CD8-positive, alpha-beta memory T cell (primary cell): ENCODE measurements at regions not wholly inside any gene's neighbourhood (a gene's known extent, or its start where the extent isn't known, plus 50 kb on each side); places are given as distances from the start of the nearest gene placed in this dataset.

Source experiments
- CTCF ChIA-PET: fragments of 350-600 bp; sonication (Branson Sonifier 250); formaldehyde crosslinking; loops from one replicate; lab custom pipeline; 2021; ENCODE audit warnings: antibody characterized with exemption; lab: Charles Lee
- POLR2A ChIA-PET: fragments of 350-600 bp; sonication (Branson Sonifier 250); formaldehyde crosslinking; loops from one replicate; lab custom pipeline; 2021; ENCODE audit warnings: antibody characterized with exemption; lab: Charles Lee
- DNase-seq, 5 donors: peaks; one replicate each; pipeline versions ENCODE4 v3.0.0 to v3.0.0-alpha.2; 2020 to 2022; ENCODE audit warnings: mixed read lengths in 1 of 5
- H3K27ac ChIP-seq: one replicate; pipeline ENCODE4 v1.7.0; 2013; ENCODE audit warnings: low read depth, mild to moderate bottlenecking, low read length, moderate library complexity
- H3K27me3 ChIP-seq: 2 replicates; pipeline ENCODE4 v1.7.0; 2013; ENCODE audit warnings: low read length, mild to moderate bottlenecking; ENCODE audit not compliant: insufficient read depth, poor library complexity, severe bottlenecking
- H3K36me3 ChIP-seq: 2 replicates; pipeline ENCODE4 v1.7.0; 2013; ENCODE audit warnings: mild to moderate bottlenecking, low read length, moderate library complexity; ENCODE audit not compliant: insufficient read depth
- H3K4me1 ChIP-seq: 2 replicates; pipeline ENCODE4 v1.7.0; 2013; ENCODE audit warnings: mild to moderate bottlenecking, low read length, moderate library complexity; ENCODE audit not compliant: insufficient read depth
- H3K4me3 ChIP-seq: 2 replicates; pipeline ENCODE4 v1.7.0; 2013; ENCODE audit warnings: mild to moderate bottlenecking, low read length
- H3K9me3 ChIP-seq: 2 replicates; pipeline ENCODE4 v1.7.0; 2013; ENCODE audit warnings: mild to moderate bottlenecking, low read length
- H3K27ac Mint-ChIP-seq, 8 donors: one replicate each; pipeline ENCODE4 v1.8.0; 2020 to 2021; ENCODE audit warnings: mixed read lengths in 8 of 8, mild to moderate bottlenecking in 6 of 8, inconsistent platforms in 3 of 8, moderate library complexity in 3 of 8
- H3K27me3 Mint-ChIP-seq, 2 donors: one replicate each; pipeline ENCODE4 v1.8.0; 2020 to 2021; ENCODE audit warnings: mixed read lengths in 2 of 2, mild to moderate bottlenecking in 1 of 2, moderate library complexity in 1 of 2
- H3K36me3 Mint-ChIP-seq, 3 donors: one replicate each; pipeline ENCODE4 v1.8.0; 2020 to 2021; ENCODE audit warnings: mixed read lengths in 3 of 3, inconsistent platforms in 1 of 3, mild to moderate bottlenecking in 1 of 3
- H3K4me1 Mint-ChIP-seq, 3 donors: one replicate each; pipeline ENCODE4 v1.8.0; 2020 to 2021; ENCODE audit warnings: mixed read lengths in 3 of 3, inconsistent platforms in 1 of 3, mild to moderate bottlenecking in 1 of 3
- H3K4me3 Mint-ChIP-seq, 7 donors: one replicate each; pipeline ENCODE4 v1.8.0; 2020 to 2021; ENCODE audit warnings: mixed read lengths in 7 of 7, mild to moderate bottlenecking in 6 of 7, moderate library complexity in 4 of 7, inconsistent platforms in 2 of 7
- H3K9me3 Mint-ChIP-seq, 5 donors: one replicate each; pipeline ENCODE4 v1.8.0; 2020 to 2022; ENCODE audit warnings: mixed read lengths in 5 of 5, mild to moderate bottlenecking in 3 of 5, moderate library complexity in 2 of 5, inconsistent platforms in 1 of 5

DNA sequence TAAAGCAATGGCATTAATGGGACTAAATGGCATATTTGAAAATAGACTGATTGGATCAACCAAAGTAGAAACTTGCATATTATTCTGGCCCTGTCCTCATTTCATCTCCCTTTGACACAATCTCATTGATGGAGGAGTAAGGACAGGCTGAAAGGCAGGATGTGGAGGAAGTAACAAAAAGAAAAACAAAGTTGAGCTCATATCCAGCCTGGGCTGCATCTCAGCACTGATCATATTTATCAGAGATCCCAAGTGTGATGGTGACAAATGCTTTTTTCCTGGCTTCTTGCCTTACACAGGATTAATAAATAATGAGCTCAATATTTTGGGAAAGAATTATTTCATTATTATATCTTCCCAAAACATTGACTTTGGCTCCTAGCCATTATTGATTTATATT is 622.7 kb downstream of the CD109 start:
- ChIA-PET POLR2A (no interaction called here), CTCF (no interaction called here)
- no peak overlapping the region for H3K27ac Mint-ChIP-seq
- H3K9me3 Mint-ChIP-seq = peaks cover 0 to 26% (median 4%) of the 10 kb centered on the region in 5 donors
- no peaks in the 10 kb centered on the region for H3K4me1 Mint-ChIP-seq
- no peaks in the 10 kb centered on the region for H3K36me3 Mint-ChIP-seq
- Histone ChIP-seq H3K27me3 (no peaks in the 10 kb centered on the region), H3K36me3 (no peaks in the 10 kb centered on the region), H3K27ac (no peak overlapping the region), H3K4me1 (no peaks in the 10 kb centered on the region), H3K9me3 (no peaks in the 10 kb centered on the region), H3K4me3 (no peak overlapping the region)
- H3K4me3 Mint-ChIP-seq = no peak overlapping the region
- DNase-seq = no peak
- no peaks in the 10 kb centered on the region for H3K27me3 Mint-ChIP-seq

GRCh38 chr6:74312081-74312480 is 616.1 kb downstream of the CD109 start:
- H3K27ac ChIP-seq = no peak overlapping the region
- H3K4me1 ChIP-seq = no peaks in the 10 kb centered on the region
- H3K4me3 ChIP-seq = no peak overlapping the region
- no peaks in the 10 kb centered on the region for H3K36me3 Mint-ChIP-seq
- H3K9me3 Mint-ChIP-seq = peaks cover 0 to 31% (median 3%) of the 10 kb centered on the region in 5 donors
- no peak overlapping the region for H3K27ac Mint-ChIP-seq
- no peak for DNase-seq
- H3K27me3 ChIP-seq = no peaks in the 10 kb centered on the region
- H3K36me3 ChIP-seq = no peaks in the 10 kb centered on the region
- CTCF ChIA-PET = no interaction called here
- H3K4me3 Mint-ChIP-seq = no peak overlapping the region
- POLR2A ChIA-PET = no interaction called here
- H3K4me1 Mint-ChIP-seq = no peaks in the 10 kb centered on the region
- H3K27me3 Mint-ChIP-seq = no peaks in the 10 kb centered on the region
- H3K9me3 ChIP-seq = no peaks in the 10 kb centered on the region

DNA sequence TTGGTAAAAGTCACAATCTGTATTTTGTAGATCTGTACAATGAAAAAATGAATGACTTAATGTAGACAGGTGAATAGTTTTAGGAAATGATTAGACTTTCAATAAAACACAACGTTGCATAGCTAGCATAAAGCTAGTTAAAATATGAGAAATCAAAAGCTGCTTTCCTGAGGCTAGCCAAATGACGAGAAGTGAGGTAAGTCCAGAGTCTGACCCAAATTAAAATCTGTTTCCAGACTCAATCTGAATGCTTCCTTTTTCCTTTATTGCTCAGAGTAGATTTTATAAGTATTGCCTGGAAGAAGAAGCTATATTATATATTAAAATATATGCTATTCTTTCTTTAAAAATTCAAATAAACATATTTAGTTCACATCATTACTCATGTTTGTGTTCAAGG is 615.4 kb downstream of the CD109 start:
- CTCF ChIA-PET = no interaction called here
- Mint-ChIP-seq H3K4me1 (no peaks in the 10 kb centered on the region), H3K27ac (no peak overlapping the region), H3K4me3 (no peak overlapping the region), H3K36me3 (no peaks in the 10 kb centered on the region), H3K9me3 (peaks cover 0 to 27% (median 0%) of the 10 kb centered on the region in 5 donors), H3K27me3 (no peaks in the 10 kb centered on the region)
- H3K36me3 ChIP-seq = no peaks in the 10 kb centered on the region
- H3K27me3 ChIP-seq = no peaks in the 10 kb centered on the region
- no peak overlapping the region for H3K4me3 ChIP-seq
- POLR2A ChIA-PET = no interaction called here
- no peak for DNase-seq
- no peaks in the 10 kb centered on the region for H3K9me3 ChIP-seq
- H3K4me1 ChIP-seq = no peaks in the 10 kb centered on the region
- no peak overlapping the region for H3K27ac ChIP-seq

GRCh38 chr6:74289884-74290283 is 593.9 kb downstream of the CD109 start:
- ChIA-PET POLR2A (no interaction called here), CTCF (no interaction called here)
- Histone ChIP-seq H3K4me1 (no peaks in the 10 kb centered on the region), H3K27ac (no peak overlapping the region), H3K27me3 (no peaks in the 10 kb centered on the region), H3K9me3 (no peaks in the 10 kb centered on the region), H3K36me3 (no peaks in the 10 kb centered on the region), H3K4me3 (no peak overlapping the region)
- Mint-ChIP-seq H3K27me3 (no peaks in the 10 kb centered on the region), H3K9me3 (peaks cover 2 to 10% (median 5%) of the 10 kb centered on the region in 5 donors), H3K27ac (no peak overlapping the region), H3K4me3 (no peak overlapping the region), H3K4me1 (no peaks in the 10 kb centered on the region), H3K36me3 (no peaks in the 10 kb centered on the region)
- DNase-seq = no peak

- DNase-seq = no peak
- H3K27ac Mint-ChIP-seq = no peak overlapping the region
- ChIA-PET POLR2A (no interaction called here), CTCF (no interaction called here)
- H3K27me3 ChIP-seq = no peaks in the 10 kb centered on the region
- H3K36me3 Mint-ChIP-seq = no peaks in the 10 kb centered on the region
- H3K9me3 ChIP-seq = no peaks in the 10 kb centered on the region
- H3K4me1 ChIP-seq = no peaks in the 10 kb centered on the region
- H3K27ac ChIP-seq = no peak overlapping the region
- no peaks in the 10 kb centered on the region for H3K4me1 Mint-ChIP-seq
- no peaks in the 10 kb centered on the region for H3K27me3 Mint-ChIP-seq
- H3K4me3 ChIP-seq = no peak overlapping the region
- peaks cover 0 to 10% (median 5%) of the 10 kb centered on the region in 5 donors for H3K9me3 Mint-ChIP-seq
- H3K36me3 ChIP-seq = no peaks in the 10 kb centered on the region
- no peak overlapping the region for H3K4me3 Mint-ChIP-seq
Observed at GRCh38 chr6:74287932-74288331, 591.9 kb downstream of the CD109 start.

DNA sequence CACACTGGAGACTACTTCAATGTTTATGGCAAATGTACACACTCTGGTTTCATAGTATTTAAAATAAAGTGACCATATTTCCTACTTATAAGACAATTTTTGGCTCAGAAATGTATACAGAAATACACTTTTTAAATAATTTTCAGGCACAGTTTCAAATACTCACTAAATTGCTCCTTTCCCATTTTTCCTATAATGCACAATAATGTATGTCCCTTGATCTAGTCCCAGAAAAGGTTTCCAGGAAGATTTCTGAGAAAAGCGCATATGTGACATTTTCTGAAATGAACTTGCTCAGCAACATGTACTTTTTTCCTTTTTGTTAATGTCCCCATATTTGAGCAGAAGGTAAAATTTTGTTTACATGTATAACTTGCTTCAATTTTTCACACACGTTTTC is 591.4 kb downstream of the CD109 start:
- H3K27ac ChIP-seq = no peak overlapping the region
- Mint-ChIP-seq H3K9me3 (peaks cover 0 to 10% (median 5%) of the 10 kb centered on the region in 5 donors), H3K4me3 (no peak overlapping the region), H3K4me1 (no peaks in the 10 kb centered on the region), H3K27ac (no peak overlapping the region), H3K36me3 (no peaks in the 10 kb centered on the region), H3K27me3 (no peaks in the 10 kb centered on the region)
- H3K27me3 ChIP-seq = no peaks in the 10 kb centered on the region
- POLR2A ChIA-PET = no interaction called here
- no peaks in the 10 kb centered on the region for H3K36me3 ChIP-seq
- CTCF ChIA-PET = no interaction called here
- DNase-seq = no peak
- no peaks in the 10 kb centered on the region for H3K9me3 ChIP-seq
- no peak overlapping the region for H3K4me3 ChIP-seq
- no peaks in the 10 kb centered on the region for H3K4me1 ChIP-seq

- H3K36me3 ChIP-seq = no peaks in the 10 kb centered on the region
- H3K27me3 ChIP-seq = no peaks in the 10 kb centered on the region
- CTCF ChIA-PET = no interaction called here
- no peaks in the 10 kb centered on the region for H3K9me3 ChIP-seq
- H3K4me3 ChIP-seq = no peak overlapping the region
- peaks cover 6 to 21% (median 9%) of the 10 kb centered on the region in 5 donors for H3K9me3 Mint-ChIP-seq
- no peaks in the 10 kb centered on the region for H3K4me1 Mint-ChIP-seq
- no peak for DNase-seq
- H3K4me1 ChIP-seq = no peaks in the 10 kb centered on the region
- no peaks in the 10 kb centered on the region for H3K36me3 Mint-ChIP-seq
- H3K4me3 Mint-ChIP-seq = no peak overlapping the region
- H3K27ac ChIP-seq = no peak overlapping the region
- POLR2A ChIA-PET = no interaction called here
- H3K27me3 Mint-ChIP-seq = no peaks in the 10 kb centered on the region
- H3K27ac Mint-ChIP-seq = no peak overlapping the region
Observed at GRCh38 chr6:74284284-74284683, 588.3 kb downstream of the CD109 start.

- Histone ChIP-seq H3K4me1 (no peaks in the 10 kb centered on the region), H3K4me3 (no peak overlapping the region), H3K36me3 (no peaks in the 10 kb centered on the region), H3K9me3 (no peaks in the 10 kb centered on the region), H3K27ac (no peak overlapping the region), H3K27me3 (no peaks in the 10 kb centered on the region)
- ChIA-PET CTCF (no interaction called here), POLR2A (no interaction called here)
- peaks cover 5 to 21% (median 6%) of the 10 kb centered on the region in 5 donors for H3K9me3 Mint-ChIP-seq
- no peaks in the 10 kb centered on the region for H3K27me3 Mint-ChIP-seq
- no peak overlapping the region for H3K27ac Mint-ChIP-seq
- H3K4me1 Mint-ChIP-seq = no peaks in the 10 kb centered on the region
- DNase-seq = no peak
- H3K36me3 Mint-ChIP-seq = no peaks in the 10 kb centered on the region
- no peak overlapping the region for H3K4me3 Mint-ChIP-seq
Observed at GRCh38 chr6:74283532-74283931, 587.5 kb downstream of the CD109 start.

- Mint-ChIP-seq H3K4me1 (no peaks in the 10 kb centered on the region), H3K4me3 (no peak overlapping the region), H3K36me3 (no peaks in the 10 kb centered on the region), H3K9me3 (peaks cover 5 to 16% (median 6%) of the 10 kb centered on the region in 5 donors), H3K27ac (no peak overlapping the region), H3K27me3 (no peaks in the 10 kb centered on the region)
- DNase-seq = no peak
- POLR2A ChIA-PET = no interaction called here
- Histone ChIP-seq H3K9me3 (no peaks in the 10 kb centered on the region), H3K4me3 (no peak overlapping the region), H3K4me1 (no peaks in the 10 kb centered on the region), H3K36me3 (no peaks in the 10 kb centered on the region), H3K27ac (no peak overlapping the region), H3K27me3 (no peaks in the 10 kb centered on the region)
- CTCF ChIA-PET = no interaction called here
Observed at GRCh38 chr6:74282143-74282689, 586.2 kb downstream of the CD109 start.
